ENCODE measurements at regions not wholly inside any gene's neighbourhood (a gene's known extent, or its start where the extent isn't known, plus 50 kb on each side); places are given as distances from the start of the nearest gene placed in this dataset.

- no peak for TF ChIP-seq ZNF274 (IDR thresholded peaks at IDR 0.05; ENCODE audit: low read depth, low read length)
- H3K4me3 ChIP-seq (ENCODE audit: low read length), result no peak overlapping the region
Measured at GRCh38 chr3:159560214-159560979, 428.2 kb upstream of the IL12A start.

DNA sequence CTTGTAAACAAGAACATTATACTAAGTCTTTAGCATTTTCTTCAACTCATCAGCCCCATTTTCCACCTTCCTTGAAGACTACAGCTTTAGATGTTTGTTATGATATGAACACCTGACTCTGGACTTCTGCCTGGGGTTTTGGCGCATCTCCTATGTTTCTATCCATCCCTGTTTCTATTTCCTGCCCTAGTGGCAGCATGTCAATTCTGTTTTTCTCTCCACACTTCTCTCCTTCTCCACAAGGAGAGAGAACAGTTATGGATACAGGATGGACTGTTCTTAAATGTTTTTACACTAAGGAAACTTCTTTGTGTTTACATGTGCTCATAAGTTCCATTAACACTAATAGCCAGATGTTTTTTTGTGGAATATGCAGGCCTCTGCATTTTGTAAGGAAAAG is 423.3 kb upstream of the IL12A start:
- no peak for TF ChIP-seq ZNF274 (IDR thresholded peaks at IDR 0.05; ENCODE audit: low read depth, low read length)
- H3K4me3 ChIP-seq (ENCODE audit: low read length), result no peak overlapping the region

GRCh38 chr3:159583662-159584061 is 405.0 kb upstream of the IL12A start:
- TF ChIP-seq ZNF274 (IDR thresholded peaks at IDR 0.05; ENCODE audit: low read depth, low read length), result no peak

GRCh38 chr3:159584421-159584820 is 404.2 kb upstream of the IL12A start:
- TF ChIP-seq ZNF274 (IDR thresholded peaks at IDR 0.05; ENCODE audit: low read depth, low read length), result no peak

More at GRCh38 chr3:159583662-159584061, 405.0 kb upstream of the IL12A start:
- no peak overlapping the region for H3K4me3 ChIP-seq (ENCODE audit: low read length)

DNA sequence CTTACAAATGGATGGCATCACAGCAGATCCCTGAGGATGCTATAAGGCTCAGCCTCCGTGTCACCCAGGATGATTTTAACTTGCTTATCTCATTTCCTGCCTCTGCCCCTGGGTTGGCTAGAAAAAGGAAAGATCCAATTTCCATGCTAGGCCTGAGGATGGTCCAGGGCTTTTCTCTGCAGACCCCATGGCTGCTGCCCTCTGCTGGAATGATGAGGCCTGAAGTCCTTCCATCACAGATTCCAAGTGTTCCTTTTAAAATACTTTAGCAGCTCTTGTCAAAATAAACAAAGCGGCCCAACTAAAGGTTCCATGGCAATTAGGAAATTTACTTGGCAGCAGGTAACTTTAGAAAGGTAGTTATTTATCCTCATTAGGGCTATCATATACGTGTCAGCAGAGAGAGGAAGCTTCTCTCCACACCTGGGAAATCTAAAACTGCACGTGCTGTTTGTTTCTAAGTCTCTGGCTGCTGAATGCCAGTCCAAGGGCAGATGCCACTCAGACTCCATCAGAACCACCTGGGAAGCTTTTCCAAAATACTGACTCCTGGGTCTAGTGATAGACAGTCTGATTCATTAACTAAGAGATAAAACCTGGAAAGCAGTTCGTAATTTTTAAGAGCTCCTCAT is 401.9 kb upstream of the IL12A start:
- H3K4me3 ChIP-seq (ENCODE audit: low read length), result no peak overlapping the region
- no peak for TF ChIP-seq ZNF274 (IDR thresholded peaks at IDR 0.05; ENCODE audit: low read depth, low read length)

More at GRCh38 chr3:159584421-159584820, 404.2 kb upstream of the IL12A start:
- no peak overlapping the region for H3K4me3 ChIP-seq (ENCODE audit: low read length)

GRCh38 chr3:159593927-159594605 is 394.6 kb upstream of the IL12A start:
- no peak for TF ChIP-seq ZNF274 (IDR thresholded peaks at IDR 0.05; ENCODE audit: low read depth, low read length)
- no peak overlapping the region for H3K4me3 ChIP-seq (ENCODE audit: low read length)

GRCh38 chr3:159600291-159600690 is 388.3 kb upstream of the IL12A start:
- TF ChIP-seq ZNF274 (IDR thresholded peaks at IDR 0.05; ENCODE audit: low read depth, low read length), result no peak
- no peak overlapping the region for H3K4me3 ChIP-seq (ENCODE audit: low read length)

GRCh38 chr3:159604151-159604581 is 384.5 kb upstream of the IL12A start:
- no peak for TF ChIP-seq ZNF274 (IDR thresholded peaks at IDR 0.05; ENCODE audit: low read depth, low read length)
- H3K4me3 ChIP-seq (ENCODE audit: low read length), result no peak overlapping the region

- H3K4me3 ChIP-seq (ENCODE audit: low read length), result no peak overlapping the region
- TF ChIP-seq ZNF274 (IDR thresholded peaks at IDR 0.05; ENCODE audit: low read depth, low read length), result no peak
Measured at GRCh38 chr3:159605101-159605500, 383.5 kb upstream of the IL12A start.

DNA sequence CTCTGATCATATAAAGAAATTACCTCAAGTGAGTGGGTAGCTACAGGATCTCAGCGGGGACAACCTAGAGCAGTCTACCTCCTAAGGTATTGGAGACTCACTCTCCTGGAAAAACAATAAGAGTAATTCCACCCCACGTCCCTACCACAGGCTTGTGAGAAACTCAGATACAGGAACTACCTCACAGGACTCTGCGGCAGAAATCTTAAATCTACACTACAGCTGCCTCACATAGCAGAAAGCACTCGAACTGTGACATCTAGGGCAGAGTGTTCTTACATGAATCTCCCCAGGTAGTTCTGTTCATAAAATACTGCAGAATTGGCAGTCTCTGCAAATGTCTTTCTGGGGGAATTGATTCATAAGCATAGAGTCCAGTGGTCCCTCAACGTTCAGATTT is 382.9 kb upstream of the IL12A start:
- H3K4me3 ChIP-seq (ENCODE audit: low read length), result no peak overlapping the region
- TF ChIP-seq ZNF274 (IDR thresholded peaks at IDR 0.05; ENCODE audit: low read depth, low read length), result no peak

DNA sequence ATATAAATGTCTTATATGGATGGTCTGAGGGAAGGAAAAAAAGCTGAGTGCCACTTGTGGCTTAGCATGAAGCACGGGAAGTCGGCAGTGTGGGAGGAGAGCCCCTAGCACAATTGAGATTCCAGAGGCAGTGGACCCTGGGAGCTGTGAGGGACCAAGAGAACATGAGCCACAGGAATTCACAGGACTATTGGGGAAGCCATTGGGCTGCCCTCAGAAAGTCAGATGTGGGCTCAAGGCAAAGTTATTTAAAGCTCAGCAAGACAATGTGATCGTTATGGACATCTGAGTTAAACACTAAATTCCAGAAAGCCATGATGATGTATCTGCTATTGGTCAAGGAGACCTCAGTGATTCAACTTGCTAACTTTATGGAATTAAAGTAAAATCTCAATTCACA is 380.8 kb upstream of the IL12A start:
- H3K4me3 ChIP-seq (ENCODE audit: low read length), result no peak overlapping the region
- TF ChIP-seq ZNF274 (IDR thresholded peaks at IDR 0.05; ENCODE audit: low read depth, low read length), result no peak

DNA sequence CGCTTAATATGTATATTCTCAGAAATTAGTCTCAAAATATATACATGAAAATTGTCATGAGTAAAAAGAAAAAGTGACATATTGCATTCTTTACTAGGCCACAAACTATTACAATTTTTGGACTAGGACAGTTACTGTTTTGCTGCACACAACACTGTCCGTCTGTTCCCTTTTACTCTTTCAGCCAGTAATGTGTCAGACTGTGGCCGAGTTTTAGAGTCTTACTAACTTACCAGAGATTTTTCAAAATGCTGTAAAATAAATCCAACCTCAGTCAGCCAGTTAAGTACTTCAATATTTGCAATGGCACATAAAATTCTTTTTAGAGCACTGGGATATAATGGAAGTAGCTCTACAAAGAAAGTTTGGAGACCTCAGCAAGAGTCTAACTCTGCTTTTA is 380.3 kb upstream of the IL12A start:
- no peak for TF ChIP-seq ZNF274 (IDR thresholded peaks at IDR 0.05; ENCODE audit: low read depth, low read length)
- no peak overlapping the region for H3K4me3 ChIP-seq (ENCODE audit: low read length)

DNA sequence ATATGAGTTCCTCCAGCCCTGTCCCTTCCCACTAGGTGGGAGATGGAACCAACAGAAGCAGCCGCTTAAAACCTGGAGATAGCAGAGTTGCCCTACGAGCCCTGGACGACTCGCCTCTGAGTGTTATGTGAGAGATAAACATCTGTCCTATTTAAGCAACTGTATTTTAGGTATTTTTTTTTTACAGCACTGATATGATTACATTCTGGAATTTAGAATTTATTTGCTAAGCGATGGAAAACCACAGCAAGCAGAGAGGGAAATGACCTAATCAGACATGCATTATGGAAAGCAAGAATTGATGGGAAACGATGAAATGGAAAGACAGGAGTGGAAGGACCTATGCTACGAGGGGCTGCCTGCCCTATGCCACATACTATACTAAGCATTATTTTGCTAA is 379.0 kb upstream of the IL12A start:
- no peak for TF ChIP-seq ZNF274 (IDR thresholded peaks at IDR 0.05; ENCODE audit: low read depth, low read length)
- H3K4me3 ChIP-seq (ENCODE audit: low read length), result no peak overlapping the region

DNA sequence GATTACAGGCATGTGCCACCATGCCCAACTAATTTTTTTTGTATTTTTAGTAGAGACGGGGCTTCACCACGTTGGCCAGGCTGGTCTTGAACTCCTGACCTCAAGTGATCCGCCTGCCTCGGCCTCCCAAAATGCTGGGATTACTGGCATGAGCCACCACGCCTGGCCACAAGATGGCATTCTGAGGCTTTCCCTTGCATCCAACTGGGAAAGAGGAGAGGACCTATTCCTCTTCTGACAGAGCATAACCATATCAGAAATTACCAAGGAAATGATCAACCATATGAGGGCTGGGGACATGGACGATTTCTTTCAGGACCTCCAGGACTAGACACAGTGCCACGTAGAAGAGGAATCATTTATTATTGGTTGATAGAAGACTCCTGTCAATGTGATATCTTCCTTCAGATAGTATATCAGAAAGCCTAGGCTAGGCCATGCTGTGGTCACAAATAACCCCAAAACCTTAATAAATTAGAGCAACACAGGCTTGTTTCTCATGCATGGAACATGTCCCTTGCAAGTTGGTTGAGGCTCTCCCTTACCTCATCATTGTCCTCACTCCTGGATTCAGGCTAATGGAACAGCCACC is 372.3 kb upstream of the IL12A start:
- TF ChIP-seq ZNF274 (IDR thresholded peaks at IDR 0.05; ENCODE audit: low read depth, low read length), result no peak

More for the DNA sequence above, 372.3 kb upstream of the IL12A start:
- no peak overlapping the region for H3K4me3 ChIP-seq (ENCODE audit: low read length)
